Coronary artery (tissue), 2 donors: ENCODE measurements at regions not wholly inside any gene's neighbourhood (a gene's known extent, or its start where the extent isn't known, plus 50 kb on each side); places are given as distances from the start of the nearest gene placed in this dataset.

Source experiments
- DNase-seq: peaks from one replicate; pipeline ENCODE4 v3.0.0-alpha.2; 2017; ENCODE audit warnings: low spot score
- H3K27ac ChIP-seq, 2 donors: fragments of 200-600 bp; sonication (generic); one replicate each; pipeline ENCODE4 v1.5.1; 2016 to 2019
- H3K4me3 ChIP-seq: fragments of 200-600 bp; sonication (generic); 2 replicates; pipeline ENCODE4 v1.5.1; 2016; ENCODE audit warnings: mild to moderate bottlenecking, moderate library complexity
- TF ChIP-seq, protein P1 (sequence below): fragments of 200-600 bp; sonication (generic); IDR thresholded peaks from one replicate; pipeline ENCODE4 v1.5.1; 2019; ENCODE audit warnings: antibody characterized with exemption

DNA sequence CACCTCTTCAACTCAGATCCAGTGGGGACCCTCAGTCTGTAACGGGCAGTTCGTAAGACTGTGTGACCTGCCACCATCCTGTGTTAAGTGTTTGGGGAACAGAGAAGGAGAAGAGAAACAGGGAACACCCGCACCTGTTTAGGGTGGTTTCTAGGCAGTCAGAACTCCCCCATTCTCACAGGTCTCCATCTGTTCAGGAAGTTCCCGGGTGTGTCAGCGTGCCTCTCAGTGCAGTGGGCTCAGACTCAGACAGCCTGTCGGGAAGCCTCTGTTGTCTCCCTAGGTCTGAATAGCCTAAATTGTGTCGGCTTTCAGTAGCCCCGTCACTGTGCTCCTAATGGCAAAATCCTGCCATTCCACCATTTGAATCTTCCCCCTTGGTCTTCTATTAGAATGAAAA lies 256.6 kb downstream of the LOXHD1 start:
- TF ChIP-seq, protein P1, sequence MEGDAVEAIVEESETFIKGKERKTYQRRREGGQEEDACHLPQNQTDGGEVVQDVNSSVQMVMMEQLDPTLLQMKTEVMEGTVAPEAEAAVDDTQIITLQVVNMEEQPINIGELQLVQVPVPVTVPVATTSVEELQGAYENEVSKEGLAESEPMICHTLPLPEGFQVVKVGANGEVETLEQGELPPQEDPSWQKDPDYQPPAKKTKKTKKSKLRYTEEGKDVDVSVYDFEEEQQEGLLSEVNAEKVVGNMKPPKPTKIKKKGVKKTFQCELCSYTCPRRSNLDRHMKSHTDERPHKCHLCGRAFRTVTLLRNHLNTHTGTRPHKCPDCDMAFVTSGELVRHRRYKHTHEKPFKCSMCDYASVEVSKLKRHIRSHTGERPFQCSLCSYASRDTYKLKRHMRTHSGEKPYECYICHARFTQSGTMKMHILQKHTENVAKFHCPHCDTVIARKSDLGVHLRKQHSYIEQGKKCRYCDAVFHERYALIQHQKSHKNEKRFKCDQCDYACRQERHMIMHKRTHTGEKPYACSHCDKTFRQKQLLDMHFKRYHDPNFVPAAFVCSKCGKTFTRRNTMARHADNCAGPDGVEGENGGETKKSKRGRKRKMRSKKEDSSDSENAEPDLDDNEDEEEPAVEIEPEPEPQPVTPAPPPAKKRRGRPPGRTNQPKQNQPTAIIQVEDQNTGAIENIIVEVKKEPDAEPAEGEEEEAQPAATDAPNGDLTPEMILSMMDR, result no peak
- no peak for DNase-seq
- no peak overlapping the region for H3K4me3 ChIP-seq
- H3K27ac ChIP-seq, result no peak overlapping the region

DNA sequence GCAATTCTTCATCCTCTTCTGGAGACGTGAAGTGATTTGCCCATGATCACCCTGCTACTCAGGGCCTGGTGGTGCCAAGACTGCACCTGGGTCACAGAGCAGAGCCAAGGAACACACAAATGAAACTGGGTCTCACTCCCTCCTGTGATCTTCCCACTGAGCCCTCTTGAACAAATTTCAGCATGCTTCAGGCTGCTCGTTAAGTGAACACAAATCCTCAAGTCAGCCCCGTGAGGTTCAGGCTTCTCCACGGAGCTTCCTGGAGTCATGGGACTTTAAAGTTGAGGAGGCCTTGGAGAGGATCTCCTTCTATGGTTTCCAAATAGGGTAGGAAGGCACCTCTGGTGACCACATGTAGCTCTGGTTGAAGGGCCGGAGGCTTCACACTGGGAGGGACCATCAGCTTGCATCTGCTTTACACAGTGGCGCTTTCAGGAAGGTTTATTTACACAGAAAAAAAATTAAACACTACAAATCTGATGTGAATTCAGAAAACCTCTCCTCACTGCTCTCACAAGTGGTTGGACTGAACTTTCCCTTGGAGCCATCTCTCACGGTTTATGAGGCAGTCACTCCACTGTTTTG lies 255.4 kb downstream of the LOXHD1 start:
- no peak overlapping the region for H3K4me3 ChIP-seq
- no peak overlapping the region for H3K27ac ChIP-seq
- TF ChIP-seq, protein P1, result no peak
- DNase-seq, result no peak

DNA sequence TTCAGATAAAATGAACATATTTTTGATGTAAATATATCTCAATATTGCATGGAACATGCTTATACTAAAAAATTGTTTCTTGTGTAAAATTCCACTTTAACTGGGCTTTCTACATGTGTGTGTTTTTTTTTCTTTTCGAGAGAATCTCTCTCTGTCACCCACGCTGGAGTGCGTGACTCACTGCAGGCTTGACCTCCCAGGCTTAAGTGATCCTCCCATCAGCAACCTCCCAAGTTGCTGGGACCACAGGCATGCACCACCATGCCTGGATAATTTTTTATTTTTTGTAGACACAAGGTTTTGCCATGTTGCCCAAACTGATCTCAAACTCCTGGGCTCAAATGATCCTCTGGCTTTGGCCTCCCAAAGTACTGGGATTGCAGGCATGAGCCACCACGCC lies 254.6 kb downstream of the LOXHD1 start:
- TF ChIP-seq, protein P1, result no peak
- DNase-seq, result no peak
- no peak overlapping the region for H3K4me3 ChIP-seq
- no peak overlapping the region for H3K27ac ChIP-seq

DNA sequence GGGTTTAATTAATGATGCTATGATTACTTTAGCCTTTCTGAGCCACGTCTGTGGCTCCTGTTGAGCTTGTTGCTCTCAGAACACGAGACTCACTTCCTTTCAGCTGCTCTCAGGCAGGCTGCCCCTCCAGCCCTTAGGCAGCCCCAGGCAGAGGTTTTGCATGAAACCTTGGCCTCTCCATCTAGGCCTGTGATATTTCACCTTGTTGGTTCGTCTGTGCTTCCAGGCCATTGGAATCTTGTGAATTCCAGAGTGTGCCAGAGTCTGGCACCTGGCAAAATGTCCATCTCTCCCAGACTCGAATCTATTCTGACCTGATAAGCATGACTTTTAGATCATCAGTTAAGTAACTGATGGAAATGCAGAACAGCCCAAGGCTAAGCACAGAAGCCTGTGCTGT lies 254.1 kb downstream of the LOXHD1 start:
- DNase-seq, result no peak
- TF ChIP-seq, protein P1, result no peak
- Histone ChIP-seq H3K4me3 (no peak overlapping the region), H3K27ac (no peak overlapping the region)

DNA sequence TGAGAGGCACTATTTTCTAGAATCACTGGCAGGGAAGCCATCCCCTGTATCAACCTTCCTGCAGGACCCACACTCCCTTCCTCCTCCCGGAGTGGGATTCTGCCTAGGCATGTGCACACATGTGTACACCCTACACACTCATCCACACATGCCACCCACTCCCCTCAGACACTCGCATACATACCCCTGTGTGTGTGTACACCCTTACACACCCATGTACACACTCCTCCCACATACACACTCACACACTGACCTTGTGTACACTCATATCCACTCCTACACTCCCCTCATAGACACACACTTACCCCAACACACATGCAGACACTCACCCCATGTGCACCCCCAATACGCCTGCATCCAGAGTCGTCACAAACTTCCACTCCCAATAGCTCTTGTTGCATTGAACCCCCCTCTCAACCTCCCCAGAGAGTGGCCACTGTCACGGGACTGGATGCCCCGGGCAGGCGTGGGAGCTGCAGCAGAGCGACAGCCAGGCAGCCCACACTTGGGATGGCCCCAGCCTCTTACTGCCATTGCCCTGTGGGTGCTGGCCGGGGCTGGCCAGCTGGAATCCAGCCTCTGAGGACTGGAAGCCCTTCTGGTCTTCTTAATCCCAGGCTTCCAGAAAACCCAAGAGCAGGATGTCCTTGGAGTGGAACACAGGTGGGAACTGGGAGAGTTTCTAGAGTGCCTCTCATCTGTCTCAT lies 251.0 kb downstream of the LOXHD1 start:
- no peak overlapping the region for H3K4me3 ChIP-seq
- no peak for DNase-seq
- TF ChIP-seq, protein P1, result no peak
- no peak overlapping the region for H3K27ac ChIP-seq

DNA sequence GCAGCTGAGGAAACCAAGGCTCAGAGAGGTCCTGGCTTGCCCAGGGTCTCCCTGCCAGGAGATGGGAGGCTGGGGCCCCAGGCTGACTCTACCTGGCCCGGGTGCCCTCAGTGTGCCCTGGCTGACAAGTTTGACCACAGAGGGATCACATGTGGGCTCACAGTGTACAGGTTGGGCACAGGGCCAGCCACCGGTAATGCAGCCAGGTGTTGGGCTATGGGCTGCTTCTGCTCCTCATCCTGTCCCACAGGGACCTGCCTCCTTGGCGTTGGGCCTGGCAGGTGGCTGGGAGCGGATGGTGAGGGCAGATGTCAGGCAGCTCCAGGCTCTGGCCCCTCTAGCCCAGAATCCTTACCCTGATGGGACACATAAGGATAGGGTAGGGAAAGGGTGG lies 250.5 kb downstream of the LOXHD1 start:
- no peak for DNase-seq
- TF ChIP-seq, protein P1, result no peak
- H3K4me3 ChIP-seq, result no peak overlapping the region
- H3K27ac ChIP-seq, result peak overlapping the region in 1 of 2 donors; percentile 57

DNA sequence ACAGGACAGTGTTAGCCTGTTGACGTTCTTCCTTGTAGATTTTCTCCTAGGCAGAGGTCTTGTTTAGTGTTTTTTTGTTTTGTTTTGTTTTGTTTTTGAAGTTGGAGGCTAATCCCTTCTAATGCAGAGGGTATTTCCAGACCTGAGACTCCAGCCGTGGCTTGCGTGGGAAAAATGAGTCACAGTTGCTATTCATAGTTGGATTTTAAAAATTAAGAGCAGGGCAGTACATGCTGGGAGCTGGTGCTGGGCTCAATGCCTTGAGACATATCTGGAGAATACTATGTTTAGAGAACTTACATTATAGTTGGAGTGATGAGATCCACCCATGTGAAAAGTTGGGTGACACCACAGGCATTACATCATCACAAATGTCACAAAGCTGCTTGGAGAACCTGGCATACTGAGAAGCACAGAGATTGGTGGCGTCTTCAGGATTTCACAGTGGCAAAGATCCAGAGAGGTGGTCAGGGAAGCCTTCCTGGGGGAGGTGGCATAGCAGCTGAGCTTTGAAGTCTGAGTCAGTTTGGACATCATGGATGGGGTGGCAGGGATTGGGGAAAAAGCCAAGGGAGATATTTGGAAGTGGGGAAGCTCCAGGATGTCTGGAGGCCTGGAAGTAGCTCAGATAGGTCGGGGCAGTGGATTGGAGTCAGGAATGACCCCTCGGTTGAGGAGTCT lies 249.4 kb downstream of the LOXHD1 start:
- TF ChIP-seq, protein P1, result no peak
- no peak overlapping the region for H3K4me3 ChIP-seq
- peak overlapping the region; percentile 40 to 57 for H3K27ac ChIP-seq
- no peak for DNase-seq
